HL-60 (cell line): ENCODE measurements at regions not wholly inside any gene's neighbourhood (a gene's known extent, or its start where the extent isn't known, plus 50 kb on each side); places are given as distances from the start of the nearest gene placed in this dataset.

Experiments used
- DNase-seq, 2 experiments: peaks; one replicate each; pipeline ENCODE4 v3.0.0-alpha.2; 2010 to 2020; ENCODE audit warnings: low read depth in 1 of 2, low spot score in 1 of 2
- H3K27ac ChIP-seq: fragments of 250-450 bp; sonication (Bioruptor Pico); replicated peaks from 2 replicates; pipeline ENCODE4 v1.5.1; 2020; ENCODE audit warnings: mild to moderate bottlenecking, moderate library complexity
- H3K27me3 ChIP-seq: fragments of 250-450 bp; sonication (Bioruptor Pico); 2 replicates; pipeline ENCODE4 v1.5.1; 2021; ENCODE audit warnings: mild to moderate bottlenecking, moderate library complexity; ENCODE audit not compliant: insufficient read depth, poor library complexity, severe bottlenecking
- H3K4me3 ChIP-seq: replicated peaks from 2 replicates; pipeline ENCODE4 v1.5.1; 2011; ENCODE audit warnings: mild to moderate bottlenecking, control low read depth, low read length; ENCODE audit not compliant: insufficient read depth
- GABPA ChIP-seq: IDR thresholded peaks from 2 replicates; pipeline ENCODE4 v1.6.1; 2012; ENCODE audit warnings: low read depth
- POLR2AphosphoS5 ChIP-seq: IDR thresholded peaks from 2 replicates; pipeline ENCODE4 v1.6.1; 2012; ENCODE audit warnings: low read depth
- REST ChIP-seq: IDR thresholded peaks from 2 replicates; pipeline ENCODE4 v1.6.1; 2012; ENCODE audit warnings: low read depth; ENCODE audit not compliant: insufficient replicate concordance
- SPI1 ChIP-seq: IDR thresholded peaks from 2 replicates; pipeline ENCODE4 v1.6.1; 2012; ENCODE audit warnings: low read depth, mild to moderate bottlenecking, borderline replicate concordance
- TF ChIP-seq, protein P1 (sequence below): IDR thresholded peaks from one replicate; pipeline ENCODE4 v1.5.1; 2011; ENCODE audit warnings: low read length, control low read depth, inconsistent platforms; ENCODE audit not compliant: insufficient read depth

- TF ChIP-seq SPI1 (no peak), POLR2AphosphoS5 (no peak), GABPA (no peak), REST (no peak)
- TF ChIP-seq, protein P1, sequence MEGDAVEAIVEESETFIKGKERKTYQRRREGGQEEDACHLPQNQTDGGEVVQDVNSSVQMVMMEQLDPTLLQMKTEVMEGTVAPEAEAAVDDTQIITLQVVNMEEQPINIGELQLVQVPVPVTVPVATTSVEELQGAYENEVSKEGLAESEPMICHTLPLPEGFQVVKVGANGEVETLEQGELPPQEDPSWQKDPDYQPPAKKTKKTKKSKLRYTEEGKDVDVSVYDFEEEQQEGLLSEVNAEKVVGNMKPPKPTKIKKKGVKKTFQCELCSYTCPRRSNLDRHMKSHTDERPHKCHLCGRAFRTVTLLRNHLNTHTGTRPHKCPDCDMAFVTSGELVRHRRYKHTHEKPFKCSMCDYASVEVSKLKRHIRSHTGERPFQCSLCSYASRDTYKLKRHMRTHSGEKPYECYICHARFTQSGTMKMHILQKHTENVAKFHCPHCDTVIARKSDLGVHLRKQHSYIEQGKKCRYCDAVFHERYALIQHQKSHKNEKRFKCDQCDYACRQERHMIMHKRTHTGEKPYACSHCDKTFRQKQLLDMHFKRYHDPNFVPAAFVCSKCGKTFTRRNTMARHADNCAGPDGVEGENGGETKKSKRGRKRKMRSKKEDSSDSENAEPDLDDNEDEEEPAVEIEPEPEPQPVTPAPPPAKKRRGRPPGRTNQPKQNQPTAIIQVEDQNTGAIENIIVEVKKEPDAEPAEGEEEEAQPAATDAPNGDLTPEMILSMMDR, result no peak
- no peak for DNase-seq
- Histone ChIP-seq H3K4me3 (no peak overlapping the region), H3K27me3 (no peaks in the 10 kb centered on the region), H3K27ac (no peak overlapping the region)
Measured at GRCh38 chr1:67588178-67588855, 96.7 kb upstream of the GADD45A start.

- no peak for TF ChIP-seq GABPA
- TF ChIP-seq SPI1, result no peak
- no peak for TF ChIP-seq REST
- H3K27me3 ChIP-seq, result no peaks in the 10 kb centered on the region
- no peak overlapping the region for H3K4me3 ChIP-seq
- H3K27ac ChIP-seq, result no peak overlapping the region
- no peak for DNase-seq
Measured at GRCh38 chr1:67589519-67590233, 95.3 kb upstream of the GADD45A start.

- DNase-seq, result no peak
- Histone ChIP-seq H3K4me3 (no peak overlapping the region), H3K27ac (no peak overlapping the region), H3K27me3 (no peaks in the 10 kb centered on the region)
- TF ChIP-seq POLR2AphosphoS5 (no peak), REST (no peak), SPI1 (peak; percentile 68)
- TF ChIP-seq, protein P1, result no peak
Measured at GRCh38 chr1:67590329-67590728, 94.7 kb upstream of the GADD45A start.
